HG03060 (cell line): ENCODE measurements at regions not wholly inside any gene's neighbourhood (a gene's known extent, or its start where the extent isn't known, plus 50 kb on each side); places are given as distances from the start of the nearest gene placed in this dataset.
"Not testable (repeated sequence)": the region's sequence is repeated elsewhere in the genome, so short reads cannot be mapped to it uniquely, and the experiment has no call there.

Experiments
- ATAC-seq: cut with Tn5 transposase; IDR thresholded peaks from one replicate; pipeline ENCODE4 v1.9.1; 2021; ENCODE audit warnings: low read depth, moderate number of reproducible peaks; ENCODE audit not compliant: unreplicated experiment

DNA sequence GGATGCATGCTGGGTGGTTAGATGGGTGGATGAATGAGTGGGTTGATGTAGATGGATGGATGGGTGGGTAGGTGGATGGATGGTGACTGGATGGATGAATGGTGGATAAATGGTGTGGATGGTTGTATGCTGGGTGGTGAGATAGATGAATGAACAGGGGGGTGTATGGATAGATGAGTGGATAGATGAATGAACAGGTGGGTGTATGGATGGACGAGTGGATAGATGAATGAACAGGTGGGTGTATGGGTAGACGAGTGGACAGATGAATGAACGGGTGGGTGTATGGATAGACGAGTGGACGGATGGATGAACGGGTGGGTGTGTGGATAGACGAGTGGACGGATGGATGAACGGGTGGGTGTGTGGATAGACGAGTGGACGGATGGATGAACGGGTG lies 108.2 kb downstream of the NPIPB11 start:
- not testable (repeated sequence) for ATAC-seq

DNA sequence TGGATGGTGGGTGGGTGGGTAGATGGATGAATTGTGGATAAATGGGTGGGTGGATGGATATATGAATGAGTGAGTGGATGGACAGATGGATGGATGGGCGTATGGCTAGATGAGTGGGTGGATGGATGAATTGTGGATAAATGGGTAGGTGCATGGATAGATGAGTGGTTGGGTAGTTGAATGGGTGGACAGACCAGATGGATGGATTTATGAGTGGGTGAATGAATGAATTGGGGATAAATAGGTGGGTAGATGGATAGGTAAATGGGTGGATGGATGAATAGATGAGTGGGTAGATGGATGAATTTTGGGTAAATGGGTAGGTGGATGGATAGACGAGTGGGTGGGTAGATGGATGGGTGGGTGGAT lies 108.7 kb downstream of the NPIPB11 start:
- not testable (repeated sequence) for ATAC-seq

DNA sequence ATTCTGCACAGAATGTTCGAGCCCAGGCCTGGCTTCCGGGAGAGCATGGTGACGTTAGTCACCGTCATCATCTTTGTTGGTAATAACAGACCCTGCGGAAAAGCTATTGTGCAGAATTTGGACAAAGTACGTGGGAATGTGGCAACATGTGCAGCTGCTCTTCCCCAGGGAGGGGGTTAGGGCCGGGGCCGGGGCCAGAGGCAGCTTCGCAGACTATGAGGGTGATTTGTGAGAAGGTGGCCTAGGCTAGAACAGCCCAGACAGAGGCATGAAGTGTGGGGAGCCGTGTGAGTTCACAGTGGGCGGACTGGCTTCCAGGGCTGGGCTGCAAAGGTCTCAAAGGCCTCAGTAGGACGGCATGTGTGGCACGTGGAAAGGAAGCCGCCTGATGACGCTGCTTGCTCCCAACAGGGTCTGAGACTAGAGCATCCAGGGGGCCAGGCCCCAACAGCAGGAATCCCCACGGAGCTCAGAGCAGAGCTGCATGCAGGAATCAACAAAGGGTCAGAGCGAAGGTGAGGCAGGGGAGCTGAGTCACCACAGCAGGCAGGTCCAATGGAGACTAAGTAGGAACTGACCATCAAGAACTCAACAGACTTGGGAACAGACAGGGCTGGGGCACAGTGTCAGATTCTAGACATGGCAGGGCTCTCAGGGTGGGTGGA lies 109.2 kb downstream of the NPIPB11 start:
- not testable (repeated sequence) for ATAC-seq

DNA sequence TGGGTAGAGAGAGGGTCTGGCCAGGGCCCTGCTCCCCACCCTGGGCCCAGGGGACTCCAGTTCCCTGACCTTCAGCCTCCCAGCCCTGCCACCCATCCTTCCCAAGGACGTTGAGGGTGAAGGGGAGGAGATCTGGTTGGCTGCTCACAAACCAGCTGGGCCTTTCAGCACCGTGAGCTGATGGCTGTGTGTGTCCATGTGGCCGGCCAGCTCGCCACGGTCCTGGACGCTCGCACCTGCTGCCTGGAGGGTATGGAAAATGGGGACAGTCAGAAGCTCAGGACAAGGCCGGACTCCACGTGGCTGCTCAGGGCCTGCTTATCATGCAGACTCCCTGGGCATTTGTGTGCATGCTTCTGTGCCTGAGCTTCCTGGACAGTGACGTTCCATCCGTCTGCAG lies 110.3 kb downstream of the NPIPB11 start:
- ATAC-seq = not testable (repeated sequence)

DNA sequence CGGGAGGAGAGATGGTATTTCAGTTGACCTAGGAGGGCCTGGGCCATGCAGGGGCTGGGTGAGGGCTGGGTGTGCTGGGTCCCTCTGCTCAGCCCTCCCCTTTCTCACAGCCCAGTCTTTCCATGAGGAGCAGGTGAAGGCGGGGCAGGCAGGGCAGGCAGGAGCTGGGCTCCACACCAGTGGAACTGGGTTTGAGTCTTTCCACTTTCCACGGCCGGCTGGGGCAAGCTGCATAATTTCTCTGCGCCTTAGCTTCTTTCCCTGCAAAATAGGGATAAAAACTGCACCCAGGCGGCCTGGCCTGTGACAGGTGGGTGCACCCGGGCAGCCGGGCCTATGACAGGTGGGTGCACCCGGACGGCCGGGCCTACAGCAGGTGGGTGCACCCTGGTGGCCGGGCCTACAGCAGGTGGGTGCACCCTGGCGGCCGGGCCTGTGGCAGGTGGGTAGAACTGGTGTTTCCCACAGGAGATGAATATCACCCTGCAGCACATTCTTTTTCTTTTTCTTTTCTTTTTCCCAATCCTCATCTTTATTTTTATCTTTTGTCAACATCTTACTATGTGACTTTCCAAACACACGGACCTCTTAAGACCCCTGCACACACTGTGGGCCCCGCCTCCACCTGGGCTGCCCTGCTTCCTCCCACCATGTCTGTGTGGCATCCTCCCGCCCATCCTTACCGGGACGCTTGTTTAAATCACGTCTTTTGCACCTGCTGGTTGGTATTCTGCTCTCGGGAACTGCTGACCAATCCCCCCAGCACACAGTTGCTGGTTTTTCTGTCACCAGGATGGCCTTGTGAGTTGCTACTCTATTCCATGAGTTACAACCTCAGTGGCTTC lies 111.3 kb downstream of the NPIPB11 start:
- ATAC-seq = not testable (repeated sequence)

DNA sequence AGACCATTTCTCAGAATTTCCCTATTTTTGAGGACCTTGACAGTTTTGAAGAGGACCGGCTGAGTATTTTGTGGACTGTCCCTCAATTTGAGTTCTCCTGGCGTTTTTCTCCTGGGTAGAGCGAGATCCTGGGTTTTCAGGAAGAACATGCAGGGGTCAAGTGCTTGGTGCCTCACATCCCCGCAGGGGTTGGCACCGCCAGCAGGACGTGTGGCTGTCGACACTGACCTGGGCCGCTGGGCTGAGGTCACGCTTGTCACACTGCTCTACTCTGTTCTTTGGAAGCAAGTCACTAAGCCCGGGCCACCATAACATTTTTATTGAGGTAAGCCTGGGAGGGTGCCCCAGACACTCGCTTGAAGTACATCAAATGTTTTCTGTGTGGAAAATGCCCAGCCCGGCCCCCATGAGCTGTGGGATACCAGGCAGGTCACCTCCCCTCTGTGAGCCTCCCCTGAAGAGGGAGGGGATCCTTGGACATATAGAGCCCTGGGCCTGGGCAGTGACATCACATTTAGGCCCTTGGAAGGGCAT lies 112.0 kb downstream of the NPIPB11 start:
- ATAC-seq = not testable (repeated sequence)

DNA sequence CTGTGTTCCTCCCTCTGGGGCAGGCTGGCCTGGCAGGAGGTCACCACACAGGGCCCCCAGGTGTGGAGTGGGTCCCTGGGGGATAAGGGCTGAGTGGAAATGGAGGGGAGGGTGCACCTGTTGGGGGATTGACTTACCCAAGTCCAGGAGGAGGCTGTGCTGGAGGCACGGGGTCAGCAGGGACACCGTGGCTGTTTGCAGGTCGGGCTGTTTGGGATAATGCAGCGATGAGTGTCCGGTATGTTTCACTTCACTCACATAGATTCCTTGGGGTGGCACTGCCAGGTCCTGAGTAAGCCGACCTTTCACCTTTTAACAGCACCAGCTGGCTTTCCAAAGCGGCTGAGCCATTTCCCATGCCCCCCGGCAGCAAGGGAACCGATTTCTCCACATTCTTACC lies 113.0 kb downstream of the NPIPB11 start:
- not testable (repeated sequence) for ATAC-seq

DNA sequence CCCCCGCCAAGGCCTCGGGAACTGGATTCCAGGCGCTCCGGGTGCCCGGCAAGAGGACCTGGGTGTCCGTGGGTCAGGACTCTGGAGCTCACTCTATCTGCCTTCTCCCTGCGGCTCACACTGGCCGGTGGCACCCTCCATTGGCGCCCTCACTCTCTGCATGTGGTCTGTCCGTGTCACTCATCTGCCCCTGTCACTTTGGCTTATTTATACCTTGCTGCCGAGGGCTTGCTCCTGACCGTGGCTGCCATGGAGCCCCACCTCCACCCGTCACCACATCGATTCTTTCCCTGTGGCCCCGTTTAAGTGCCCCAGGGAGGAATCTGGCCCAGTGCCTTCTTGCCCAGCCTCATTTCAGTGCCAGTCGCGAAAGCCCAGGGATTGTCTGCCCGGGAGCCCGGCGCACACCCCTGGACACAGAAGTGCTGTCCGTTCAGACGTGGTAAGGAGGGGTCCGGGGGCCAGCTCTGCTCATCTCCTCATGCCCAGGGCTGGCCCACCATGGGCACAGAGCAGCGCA lies 113.5 kb downstream of the NPIPB11 start:
- not testable (repeated sequence) for ATAC-seq

DNA sequence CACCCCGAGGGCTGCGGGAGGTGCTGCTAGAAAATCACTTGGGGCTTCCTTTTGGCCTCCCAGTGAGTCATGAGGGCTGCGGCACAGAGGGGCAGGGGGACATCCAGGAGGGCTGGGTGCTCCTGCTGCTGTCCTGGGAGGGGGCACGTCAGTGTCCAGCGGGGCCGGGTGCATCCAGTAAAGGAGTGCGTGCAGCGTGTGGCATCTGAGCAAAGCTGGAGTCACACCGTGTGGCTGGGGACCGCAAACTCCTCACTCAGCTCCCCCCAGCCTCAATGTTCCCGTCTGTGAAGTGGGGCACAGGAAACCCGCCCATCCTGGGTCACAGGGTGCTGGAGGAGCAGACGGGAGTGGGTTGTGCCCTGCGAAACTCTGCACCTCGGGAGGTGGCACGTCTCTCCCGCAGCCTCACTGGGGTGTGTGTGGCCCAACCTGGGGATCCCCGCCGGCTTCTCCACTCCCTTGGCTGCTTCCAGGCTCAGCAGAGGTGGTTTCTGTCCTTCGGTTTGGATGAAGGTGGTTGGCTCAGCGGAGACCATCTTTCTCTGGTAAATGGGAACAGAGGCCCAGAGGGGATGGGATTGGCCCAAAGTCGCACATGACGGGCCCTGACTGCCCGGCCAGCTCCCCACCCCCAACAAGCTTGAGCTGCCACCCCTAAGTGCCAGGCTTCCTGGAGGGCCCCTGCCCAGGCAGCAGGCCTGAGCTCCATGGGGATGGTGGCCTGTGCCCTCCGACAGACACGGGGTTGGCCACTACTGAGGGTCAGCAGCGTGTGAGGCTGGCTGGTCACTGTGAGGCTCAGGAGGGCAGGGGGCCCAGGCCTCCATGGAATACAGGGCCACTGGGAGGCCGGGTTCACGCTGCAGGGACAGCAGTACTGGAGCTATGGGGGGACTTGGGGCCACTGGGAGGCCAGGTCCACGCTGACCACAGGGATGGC lies 114.9 kb downstream of the NPIPB11 start:
- not testable (repeated sequence) for ATAC-seq

DNA sequence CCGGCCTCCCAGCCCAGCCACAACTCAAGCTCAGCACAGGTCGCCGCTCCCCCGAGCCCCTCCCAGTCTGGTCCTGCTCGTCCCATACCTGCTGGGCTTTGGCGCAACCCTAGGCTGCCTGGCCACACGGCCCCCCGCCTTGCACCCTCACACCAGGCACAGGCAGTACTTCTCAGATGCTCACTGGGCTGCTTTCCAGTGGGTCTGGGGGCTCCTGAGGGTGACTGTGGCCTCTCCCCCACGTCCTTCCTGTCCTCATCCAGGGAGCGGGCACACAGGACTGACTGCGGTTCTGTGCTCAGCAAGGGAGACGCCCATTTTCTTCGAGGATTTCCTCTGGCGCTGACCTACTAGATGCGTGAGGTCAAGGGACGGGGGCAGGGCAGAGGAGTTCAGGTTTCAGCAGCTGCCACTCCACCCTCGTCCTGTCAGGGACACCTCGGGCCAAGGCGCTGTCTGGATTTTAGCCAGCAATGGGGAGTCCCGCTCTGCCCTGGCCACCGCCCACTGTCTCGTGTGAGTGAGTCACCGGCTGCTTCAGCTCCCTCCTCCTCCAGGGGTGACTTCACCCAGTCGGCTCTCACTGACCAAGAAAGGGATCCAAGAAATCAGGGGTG lies 115.8 kb downstream of the NPIPB11 start:
- ATAC-seq = peak; percentile 77

DNA sequence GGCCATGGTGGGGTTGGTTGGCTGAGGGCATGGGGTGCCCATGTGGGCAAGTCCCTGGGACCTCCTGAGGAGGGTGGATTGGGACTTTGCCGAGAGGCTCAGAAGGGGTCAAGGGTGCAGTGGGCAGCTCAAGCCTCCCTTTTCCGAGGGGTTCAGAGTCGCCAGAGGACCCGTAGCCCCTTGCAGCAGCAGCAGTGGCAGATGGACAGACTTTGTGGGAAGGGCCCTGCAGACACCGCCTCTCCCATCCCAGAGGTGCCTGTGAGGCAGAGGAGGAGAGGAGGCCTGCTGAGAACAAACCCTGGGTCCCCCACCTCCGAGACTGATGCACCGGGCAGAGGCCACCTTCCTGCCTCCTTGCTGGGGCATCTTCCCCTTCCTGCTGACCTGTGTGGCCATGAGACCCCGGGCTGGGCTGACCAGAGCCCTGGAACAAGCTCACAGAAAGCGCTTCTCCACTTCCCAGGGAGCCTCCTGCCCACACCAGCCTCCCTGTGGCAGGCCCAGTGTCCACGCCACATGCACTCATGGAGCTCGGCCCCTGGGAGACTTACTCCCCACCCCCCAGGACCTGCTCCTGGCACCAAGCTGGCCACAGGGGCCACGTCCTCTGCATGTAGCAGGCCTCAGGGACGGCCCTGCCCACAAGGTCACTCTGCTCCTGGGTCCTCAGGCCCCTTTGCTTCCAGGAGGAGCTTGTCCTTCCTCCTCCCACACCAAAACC lies 116.8 kb downstream of the NPIPB11 start:
- not testable (repeated sequence) for ATAC-seq

DNA sequence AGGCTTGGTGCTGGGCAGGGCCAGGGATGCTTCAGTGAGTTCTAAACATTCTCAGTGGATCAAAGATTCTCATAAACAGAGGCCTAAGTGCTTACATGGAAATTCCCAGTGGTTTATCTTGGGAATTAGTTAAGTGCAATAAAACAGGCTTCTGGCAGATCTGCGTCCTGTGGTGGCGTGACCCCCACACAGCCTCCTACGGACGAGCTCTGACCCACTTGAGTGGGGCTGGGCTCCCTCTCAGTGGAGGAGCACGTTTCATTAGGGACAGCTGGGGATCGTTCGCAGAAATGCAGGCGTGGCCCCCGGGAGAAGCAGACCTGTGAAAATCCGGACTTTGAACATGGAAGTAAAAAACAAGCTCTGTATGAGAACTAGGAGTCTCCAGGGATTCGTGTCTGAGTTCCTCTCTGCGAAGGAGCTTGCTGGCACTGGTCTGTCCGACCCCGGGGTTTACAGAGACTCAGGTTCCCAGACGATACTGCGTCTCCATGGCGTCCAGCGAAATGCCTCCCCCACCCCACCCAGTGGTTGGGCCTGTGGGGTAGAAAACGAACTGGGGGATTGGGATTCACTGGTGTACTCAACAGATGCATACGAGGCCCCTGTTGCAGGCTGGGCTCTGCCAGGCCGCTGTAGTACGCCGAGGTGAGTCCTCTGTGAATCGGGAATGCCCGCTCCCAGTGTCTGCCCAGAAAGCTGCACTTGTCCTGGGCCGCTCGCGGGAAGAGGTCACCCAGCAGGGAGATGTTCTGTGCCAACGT lies 117.6 kb downstream of the NPIPB11 start:
- not testable (repeated sequence) for ATAC-seq

DNA sequence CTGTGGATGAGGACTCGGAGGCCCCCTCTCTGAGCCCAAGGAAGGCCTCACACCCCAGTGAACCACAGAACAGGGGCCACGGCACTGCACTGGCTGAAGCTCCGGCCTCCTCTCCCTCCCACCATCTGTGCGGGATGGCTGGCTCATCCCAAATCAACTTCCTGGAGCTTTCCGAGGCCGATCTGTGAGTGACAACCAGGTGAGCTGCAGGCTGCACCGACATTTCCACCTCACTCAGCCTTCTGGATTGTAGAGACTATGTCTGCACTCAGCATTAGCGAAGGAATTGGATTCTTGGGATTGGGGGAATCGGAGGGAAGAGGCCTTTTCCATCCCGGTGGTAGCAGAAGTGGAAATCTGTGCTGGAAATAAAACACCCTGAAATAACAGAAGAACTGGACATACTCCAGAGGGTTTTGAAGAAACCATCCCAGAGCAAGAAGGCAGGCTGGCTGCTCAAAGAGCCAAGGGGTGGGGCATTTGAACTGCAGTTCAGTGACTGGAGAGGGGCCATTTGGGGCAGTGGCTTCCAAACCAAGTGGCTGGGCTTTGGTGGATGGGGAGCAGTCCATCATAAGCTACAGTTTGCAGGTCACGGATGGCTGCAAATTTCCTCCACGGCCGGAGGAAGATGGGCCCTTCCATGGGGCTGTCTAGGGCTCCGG lies 118.5 kb downstream of the NPIPB11 start:
- not testable (repeated sequence) for ATAC-seq

DNA sequence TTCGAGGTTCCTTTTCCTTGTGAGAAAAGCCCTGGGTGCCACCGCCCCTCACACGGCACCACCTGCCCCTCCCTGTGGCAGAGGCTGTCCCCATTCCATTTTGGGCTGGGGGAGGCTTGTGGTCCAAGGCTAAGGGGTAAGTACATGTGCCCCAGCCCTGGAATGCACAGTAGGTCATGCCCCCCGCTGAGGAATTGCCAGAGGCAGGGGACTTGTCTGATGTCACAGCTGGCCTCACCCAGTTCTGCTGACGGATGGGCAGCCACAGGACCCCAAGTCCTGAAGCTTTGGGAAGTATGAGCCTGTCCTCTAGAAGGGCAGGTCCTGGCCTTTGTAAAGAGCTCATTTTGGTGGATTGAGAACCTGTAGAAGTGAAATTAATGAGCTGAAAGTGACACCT lies 119.3 kb downstream of the NPIPB11 start:
- ATAC-seq = not testable (repeated sequence)

DNA sequence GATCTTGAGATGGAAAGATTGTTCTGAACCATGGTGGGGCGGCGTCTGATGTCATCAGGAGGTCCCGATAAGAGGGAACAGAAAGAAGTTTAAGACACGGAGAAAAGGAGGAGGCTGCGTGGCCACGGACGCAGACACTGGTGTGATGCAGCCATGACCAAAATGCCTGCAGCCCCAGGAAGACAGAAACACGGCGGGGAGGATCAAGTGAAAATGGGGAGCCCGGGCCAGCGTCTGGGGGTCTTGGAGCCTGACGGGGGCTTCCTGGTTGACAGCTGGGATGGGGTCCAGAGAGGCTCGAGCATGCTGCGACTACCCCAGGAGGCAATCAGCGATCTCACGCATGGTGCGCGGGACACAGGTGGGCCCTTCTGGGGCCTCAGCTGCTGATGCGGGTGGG lies 119.7 kb downstream of the NPIPB11 start:
- ATAC-seq = not testable (repeated sequence)

DNA sequence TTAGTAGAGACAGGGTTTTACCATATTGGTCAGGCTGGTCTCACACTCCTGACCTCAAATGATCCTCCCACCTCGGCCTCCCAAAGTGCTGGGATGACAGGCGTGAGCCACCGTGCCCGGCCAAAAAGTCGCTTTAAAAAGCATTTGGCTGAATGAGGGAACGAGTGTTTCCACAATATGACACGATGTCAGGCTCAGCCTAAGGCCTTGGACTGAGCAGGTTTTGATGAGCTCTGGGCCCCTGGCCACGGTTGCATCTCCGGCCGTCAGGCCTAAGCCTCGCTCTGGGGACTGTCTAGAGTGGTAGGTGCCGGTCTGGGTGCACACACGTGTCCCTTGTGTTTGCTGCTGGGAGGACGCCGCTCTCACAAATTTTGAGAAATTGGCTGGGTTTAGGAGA lies 120.3 kb downstream of the NPIPB11 start:
- not testable (repeated sequence) for ATAC-seq

DNA sequence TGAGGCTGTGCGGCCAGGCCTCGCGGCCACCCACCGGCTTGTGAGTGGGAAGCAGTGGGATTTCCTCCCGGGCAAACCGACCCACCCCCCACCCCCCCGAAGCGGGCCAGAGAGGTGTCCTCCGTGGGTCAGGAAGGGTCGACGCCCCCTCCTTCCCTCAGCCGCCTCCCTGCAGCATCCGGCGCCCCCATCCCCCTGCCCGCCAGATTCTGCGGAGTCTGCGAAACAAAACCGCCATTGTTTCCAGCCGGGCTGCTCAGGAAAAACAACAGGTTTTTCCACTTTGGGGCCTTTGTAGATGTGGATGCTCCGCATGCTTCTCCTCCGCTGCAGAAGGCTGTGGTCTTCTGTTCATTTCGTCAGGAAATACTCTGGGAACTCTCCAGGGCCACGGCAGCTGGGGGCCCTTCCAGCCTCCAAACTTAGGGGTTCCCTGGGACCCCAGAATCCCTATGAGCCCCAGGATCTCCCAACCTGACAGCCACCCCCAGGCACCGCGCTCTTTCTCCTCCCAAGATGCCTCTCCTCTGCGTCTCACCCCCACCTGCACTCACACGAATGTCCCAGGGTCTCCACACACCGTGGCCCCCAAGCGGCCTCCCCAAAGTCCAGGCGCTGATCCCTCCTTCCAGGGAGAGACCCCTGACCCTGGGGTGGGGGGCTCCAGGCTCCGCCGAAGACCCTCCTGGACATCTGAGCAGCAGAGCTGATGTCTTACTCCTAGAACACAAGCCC lies 121.2 kb downstream of the NPIPB11 start:
- ATAC-seq = not testable (repeated sequence)
